Thoracic aorta (tissue), 2 donors: ENCODE measurements at regions not wholly inside any gene's neighbourhood (a gene's known extent, or its start where the extent isn't known, plus 50 kb on each side); places are given as distances from the start of the nearest gene placed in this dataset.

Source experiments
- ATAC-seq: fragments of 150-250 bp; one replicate; pipeline ENCODE4 v1.8.0; 2017; ENCODE audit warnings: low read depth; ENCODE audit not compliant: insufficient number of reproducible peaks, low FRiP score
- DNase-seq: peaks from one replicate; pipeline ENCODE4 v3.0.0-alpha.2; 2020; ENCODE audit warnings: low spot score
- H3K27ac ChIP-seq, 2 donors: fragments of 200-600 bp; sonication (generic); 1 replicate in 1 of 2; 2 replicates in 1 of 2; pipeline ENCODE4 v1.5.1; 2016; ENCODE audit warnings: mild to moderate bottlenecking in 2 of 2, moderate library complexity in 2 of 2
- H3K27me3 ChIP-seq: fragments of 200-600 bp; sonication (generic); replicated peaks from 2 replicates; pipeline ENCODE4 v1.6.0; 2016; ENCODE audit warnings: mild to moderate bottlenecking; ENCODE audit not compliant: insufficient read depth
- H3K36me3 ChIP-seq: fragments of 200-600 bp; sonication (generic); one replicate; pipeline ENCODE4 v1.5.1; 2016
- H3K4me1 ChIP-seq, 2 donors: fragments of 200-600 bp; sonication (generic); 1 replicate in 1 of 2; 2 replicates in 1 of 2; pipeline versions ENCODE4 v1.5.1 to v1.6.0; 2016; ENCODE audit warnings: low read depth in 2 of 2, mild to moderate bottlenecking in 1 of 2; ENCODE audit not compliant: control insufficient read depth in 1 of 2
- H3K4me3 ChIP-seq: fragments of 200-600 bp; sonication (generic); 2 replicates; pipeline ENCODE4 v1.5.1; 2016; ENCODE audit warnings: mild to moderate bottlenecking
- H3K9me3 ChIP-seq: fragments of 200-600 bp; sonication (generic); 2 replicates; pipeline ENCODE4 v1.5.1; 2016
- CTCF ChIP-seq: fragments of 200-600 bp; sonication (generic); IDR thresholded peaks from one replicate; pipeline ENCODE4 v1.5.1; 2019; ENCODE audit warnings: antibody characterized with exemption

GRCh38 chr11:115758011-115758410, 253.8 kb upstream of the CADM1 start:
- Histone ChIP-seq H3K4me1 (no peaks in the 10 kb centered on the region), H3K4me3 (no peak overlapping the region), H3K36me3 (no peaks in the 10 kb centered on the region), H3K27ac (no peak overlapping the region), H3K27me3 (no peaks in the 10 kb centered on the region), H3K9me3 (no peaks in the 10 kb centered on the region)
- no peak for ATAC-seq
- TF ChIP-seq CTCF, result no peak
- no peak for DNase-seq

- ATAC-seq, result no peak
- TF ChIP-seq CTCF, result no peak
- H3K27me3 ChIP-seq, result no peaks in the 10 kb centered on the region
- H3K4me1 ChIP-seq, result no peaks in the 10 kb centered on the region
- H3K4me3 ChIP-seq, result no peak overlapping the region
- H3K36me3 ChIP-seq, result no peaks in the 10 kb centered on the region
- DNase-seq, result no peak
- H3K27ac ChIP-seq, result no peak overlapping the region
- H3K9me3 ChIP-seq, result no peaks in the 10 kb centered on the region
Observed at GRCh38 chr11:115751243-115752015, 247.2 kb upstream of the CADM1 start.

- Histone ChIP-seq H3K4me3 (no peak overlapping the region), H3K4me1 (no peaks in the 10 kb centered on the region), H3K36me3 (no peaks in the 10 kb centered on the region), H3K9me3 (no peaks in the 10 kb centered on the region), H3K27me3 (no peaks in the 10 kb centered on the region), H3K27ac (no peak overlapping the region)
- no peak for TF ChIP-seq CTCF
- DNase-seq (no peak), ATAC-seq (no peak)
Observed at GRCh38 chr11:115745610-115746512, 241.6 kb upstream of the CADM1 start.

DNA sequence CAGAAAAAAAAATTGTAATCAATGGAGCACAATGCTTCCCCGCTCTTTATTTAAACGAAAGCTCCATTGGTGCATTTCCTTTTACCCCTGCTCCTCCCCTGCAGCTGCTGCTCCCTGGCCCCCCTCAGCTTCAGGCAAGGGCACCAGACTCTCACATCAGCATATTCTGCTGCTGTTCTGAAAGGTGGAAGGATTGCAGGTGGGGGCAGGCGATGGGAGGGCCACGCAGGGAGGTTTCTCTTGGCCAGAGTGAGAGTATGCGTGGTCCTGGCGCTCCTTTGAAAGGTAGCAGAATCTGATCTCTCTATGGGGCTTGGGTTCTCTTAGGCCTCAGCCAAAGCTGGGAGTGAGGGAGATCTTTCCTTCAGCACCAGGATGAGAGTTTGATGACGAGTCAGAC, 240.9 kb upstream of the CADM1 start:
- Histone ChIP-seq H3K27me3 (no peaks in the 10 kb centered on the region), H3K4me3 (no peak overlapping the region), H3K27ac (no peak overlapping the region), H3K9me3 (no peaks in the 10 kb centered on the region), H3K4me1 (no peaks in the 10 kb centered on the region), H3K36me3 (no peaks in the 10 kb centered on the region)
- ATAC-seq (no peak), DNase-seq (no peak)
- TF ChIP-seq CTCF, result no peak

DNA sequence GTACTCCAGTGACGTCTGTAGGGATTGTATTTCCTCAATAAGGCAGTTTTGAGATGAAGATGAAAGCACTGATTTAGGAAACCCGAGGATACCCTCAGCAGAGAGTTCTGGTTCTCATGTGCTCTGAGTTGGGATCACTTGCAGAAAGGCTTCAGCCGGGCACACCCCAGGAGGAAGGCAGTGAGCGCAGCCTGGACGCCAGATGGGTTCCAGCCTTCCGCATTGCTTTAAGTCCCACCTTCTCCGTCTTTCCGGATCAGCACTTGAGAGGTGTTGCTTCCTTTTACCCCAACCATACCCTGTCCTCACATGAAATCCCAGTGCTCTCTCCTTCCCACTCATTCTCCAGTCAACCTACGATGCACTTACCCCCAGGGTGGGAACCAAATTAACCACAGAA, 239.5 kb upstream of the CADM1 start:
- no peak for DNase-seq
- no peak for TF ChIP-seq CTCF
- Histone ChIP-seq H3K4me3 (no peak overlapping the region), H3K36me3 (no peaks in the 10 kb centered on the region), H3K27ac (no peak overlapping the region), H3K4me1 (no peaks in the 10 kb centered on the region), H3K9me3 (no peaks in the 10 kb centered on the region), H3K27me3 (no peaks in the 10 kb centered on the region)
- ATAC-seq, result no peak
